KOPT-K1 (cell line): ENCODE measurements at regions not wholly inside any gene's neighbourhood (a gene's known extent, or its start where the extent isn't known, plus 50 kb on each side); places are given as distances from the start of the nearest gene placed in this dataset.

Source experiments
- H3K27ac ChIP-seq: fragments of 200-600 bp; sonication (generic); 2 replicates; pipeline ENCODE4 v1.5.1; 2016; ENCODE audit warnings: antibody characterized with exemption, mild to moderate bottlenecking, low read depth, low read length; ENCODE audit not compliant: poor library complexity, severe bottlenecking
- H3K36me3 ChIP-seq: fragments of 200-600 bp; sonication (generic); 2 replicates; pipeline ENCODE4 v1.5.1; 2017; ENCODE audit warnings: antibody characterized with exemption, mild to moderate bottlenecking, low read length, moderate library complexity; ENCODE audit not compliant: insufficient read depth
- H3K9me3 ChIP-seq: fragments of 200-600 bp; sonication (generic); 2 replicates; pipeline ENCODE4 v1.5.1; 2017; ENCODE audit warnings: antibody characterized with exemption, low read length, mild to moderate bottlenecking; ENCODE audit not compliant: insufficient read depth, poor library complexity, severe bottlenecking

DNA sequence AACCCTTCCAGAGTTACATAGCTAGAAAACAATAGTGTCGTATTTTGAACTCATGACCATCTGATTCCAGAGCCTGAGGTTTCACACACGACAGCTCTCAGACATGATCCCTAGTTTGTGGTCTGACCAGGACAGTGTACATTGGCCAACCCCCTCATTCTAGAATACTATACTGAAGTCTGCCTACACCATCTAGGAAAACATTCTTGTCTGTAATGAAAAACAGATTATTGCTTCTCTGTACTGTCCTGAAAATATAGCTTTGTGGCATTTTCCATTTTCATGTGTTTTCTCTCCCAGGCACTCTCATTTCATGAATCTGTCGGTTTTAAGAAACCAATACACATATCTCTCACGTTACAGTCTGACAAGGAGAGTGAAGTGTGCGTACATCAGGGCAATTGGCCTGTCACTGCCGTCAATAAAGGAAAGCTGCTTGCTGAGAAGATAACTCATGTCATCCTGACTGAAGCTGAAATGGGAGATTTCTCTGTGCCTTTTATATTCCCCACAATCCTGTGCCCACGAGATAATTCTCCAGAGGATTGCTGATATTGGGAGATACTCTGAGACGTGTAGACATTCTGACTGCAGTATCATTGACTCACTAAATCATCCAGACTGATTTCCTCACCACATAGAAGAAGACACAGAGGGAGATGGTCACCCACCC is 585.6 kb downstream of the PLPP3 start:
- H3K27ac ChIP-seq = no peak overlapping the region
- peaks cover 5% of the 10 kb centered on the region for H3K9me3 ChIP-seq
- no peaks in the 10 kb centered on the region for H3K36me3 ChIP-seq

DNA sequence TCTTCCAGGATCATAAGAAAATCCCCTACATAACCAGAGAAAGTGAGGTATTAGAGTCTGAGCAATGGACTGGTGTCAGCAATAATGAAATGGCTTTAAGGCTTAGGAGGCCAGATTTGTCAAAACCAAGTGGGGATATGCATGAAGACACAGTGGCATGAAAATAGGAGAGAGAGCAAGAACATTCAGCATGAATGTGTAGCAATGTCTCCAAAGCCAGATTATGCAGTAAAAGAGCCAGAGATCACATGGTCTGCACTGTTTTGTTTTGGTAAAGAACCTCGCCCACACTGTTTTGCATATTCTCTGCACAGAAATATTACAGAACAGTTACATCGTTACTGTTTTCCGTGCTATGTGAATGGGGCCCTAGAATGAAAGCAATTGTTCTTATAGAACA is 589.4 kb downstream of the PLPP3 start:
- no peaks in the 10 kb centered on the region for H3K36me3 ChIP-seq
- H3K27ac ChIP-seq = no peak overlapping the region
- H3K9me3 ChIP-seq = no peaks in the 10 kb centered on the region

DNA sequence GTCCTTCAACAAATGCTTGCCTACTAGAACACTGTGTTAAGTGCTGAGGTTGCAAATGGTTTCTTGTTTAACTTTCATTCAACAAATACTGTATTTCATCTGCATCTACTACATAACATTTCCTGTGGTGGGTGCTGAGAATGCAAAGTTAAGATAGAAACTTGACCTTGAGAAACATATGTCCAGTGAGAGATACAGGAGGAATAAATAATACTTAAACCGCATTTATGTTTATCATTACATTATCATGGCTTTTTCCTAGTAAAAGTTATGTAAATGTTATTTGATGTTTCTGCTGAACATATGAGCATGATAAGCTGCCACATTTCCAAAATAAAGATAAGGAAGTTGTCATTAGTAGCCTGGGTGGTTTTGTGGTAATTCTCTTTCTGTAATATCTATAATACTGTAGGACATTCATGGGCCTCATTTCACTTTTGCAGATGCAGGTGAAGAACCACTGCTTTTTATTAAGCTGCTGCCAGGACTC is 590.4 kb downstream of the PLPP3 start:
- Histone ChIP-seq H3K27ac (no peak overlapping the region), H3K36me3 (no peaks in the 10 kb centered on the region), H3K9me3 (no peaks in the 10 kb centered on the region)

DNA sequence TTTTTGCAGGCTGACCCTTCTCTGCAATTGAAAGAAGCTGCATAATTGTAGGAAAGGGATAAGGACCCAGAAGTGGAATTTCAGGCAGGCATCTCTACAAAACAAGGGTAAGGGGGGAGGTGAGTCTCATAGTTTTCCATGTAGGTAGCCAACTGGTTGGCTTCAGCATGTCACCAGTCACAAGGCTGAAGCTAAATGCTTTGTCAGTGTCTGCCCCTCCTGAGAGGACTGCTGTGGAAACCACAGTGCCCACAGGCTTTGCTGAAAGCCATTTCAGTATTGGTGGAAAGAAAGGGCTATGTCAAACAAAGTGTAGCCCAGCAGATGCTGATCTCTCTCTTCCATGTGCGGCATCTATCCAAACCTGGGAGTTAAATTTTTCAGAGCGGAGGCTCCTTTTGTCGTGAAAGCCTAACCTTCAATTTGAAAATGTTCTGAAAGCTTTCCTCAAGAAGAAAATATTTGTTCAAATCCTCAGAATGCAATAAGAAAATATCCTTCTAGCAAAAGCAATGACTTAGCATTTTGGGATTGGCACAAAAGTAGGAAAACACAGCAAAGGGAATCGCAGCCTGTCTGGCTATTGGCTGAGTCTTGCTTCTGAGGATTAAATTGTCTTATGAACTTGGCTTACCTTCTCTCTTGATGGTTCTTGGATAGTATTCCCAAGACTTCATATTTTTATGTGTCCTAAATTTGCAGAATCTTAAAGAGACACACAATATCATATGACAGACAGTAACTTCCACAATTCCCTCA is 591.7 kb downstream of the PLPP3 start:
- Histone ChIP-seq H3K36me3 (no peaks in the 10 kb centered on the region), H3K27ac (no peak overlapping the region), H3K9me3 (no peaks in the 10 kb centered on the region)

DNA sequence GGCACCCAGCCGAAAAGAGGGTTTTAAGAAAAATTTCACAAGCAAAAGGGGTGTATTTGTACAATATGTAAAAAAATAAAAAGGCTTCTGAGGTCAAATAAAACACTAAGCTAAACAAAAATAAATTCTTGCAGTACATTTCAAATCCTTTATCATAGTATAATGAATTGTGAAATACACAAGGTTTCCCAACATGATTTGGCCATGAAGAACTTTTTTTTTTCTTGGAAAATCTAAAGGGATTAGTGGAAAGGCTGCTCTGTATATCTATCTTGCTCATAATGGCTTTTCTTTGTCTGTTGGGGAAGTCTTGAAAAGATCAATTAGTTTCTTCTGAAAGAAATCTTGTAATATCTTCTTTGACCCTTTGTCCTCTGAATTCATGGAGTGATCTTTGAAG is 593.4 kb downstream of the PLPP3 start:
- H3K27ac ChIP-seq = no peak overlapping the region
- no peaks in the 10 kb centered on the region for H3K9me3 ChIP-seq
- no peaks in the 10 kb centered on the region for H3K36me3 ChIP-seq

DNA sequence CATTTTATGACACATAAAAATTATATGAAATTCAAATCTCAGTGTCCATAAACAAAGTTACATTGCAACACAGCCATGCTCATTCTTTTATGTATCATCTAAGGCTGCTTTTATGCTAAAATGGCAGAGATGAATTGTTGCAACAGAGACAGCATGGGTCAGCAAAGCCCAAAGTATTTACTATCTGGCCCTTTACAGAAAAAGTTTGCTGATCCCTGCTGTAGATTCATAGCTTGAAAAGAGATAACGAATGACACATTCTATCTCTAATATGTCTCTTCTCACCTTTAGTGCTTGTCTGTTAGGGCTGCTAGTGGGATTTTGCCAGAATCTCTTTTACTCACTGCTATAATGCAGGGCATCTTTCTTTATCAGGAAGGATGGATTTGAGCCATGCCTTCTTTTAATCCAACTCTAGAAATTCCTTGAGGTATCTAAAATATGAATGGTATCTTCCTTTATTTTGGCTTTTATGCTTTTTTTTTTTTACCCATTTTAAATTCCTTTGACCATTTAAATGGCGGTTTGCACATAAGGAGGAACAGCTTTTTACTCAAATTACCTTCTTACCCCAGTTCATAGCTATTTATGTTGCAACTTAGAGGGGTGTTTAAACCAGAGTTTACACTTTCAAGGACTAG is 598.2 kb downstream of the PLPP3 start:
- no peaks in the 10 kb centered on the region for H3K36me3 ChIP-seq
- no peak overlapping the region for H3K27ac ChIP-seq
- H3K9me3 ChIP-seq = no peaks in the 10 kb centered on the region

DNA sequence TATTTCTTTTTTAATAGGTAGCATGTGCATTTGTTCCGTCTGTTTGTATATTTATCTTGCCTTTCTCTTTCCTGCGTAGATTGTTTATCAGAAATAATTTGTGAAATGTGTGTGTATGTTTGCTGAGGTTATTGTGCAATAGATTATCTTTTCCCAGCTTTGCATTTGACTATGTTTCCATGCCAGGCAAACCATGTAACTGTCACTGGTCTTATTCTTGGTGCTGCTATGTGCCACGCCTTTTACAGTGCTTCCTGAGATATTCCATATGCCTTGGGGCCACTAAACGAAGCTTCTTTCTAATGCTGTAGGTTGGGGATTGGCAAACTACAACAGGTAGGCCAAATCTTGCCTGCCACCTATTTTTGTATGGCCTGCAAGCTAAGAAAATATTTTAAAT is 598.8 kb downstream of the PLPP3 start:
- Histone ChIP-seq H3K36me3 (no peaks in the 10 kb centered on the region), H3K9me3 (no peaks in the 10 kb centered on the region), H3K27ac (no peak overlapping the region)

DNA sequence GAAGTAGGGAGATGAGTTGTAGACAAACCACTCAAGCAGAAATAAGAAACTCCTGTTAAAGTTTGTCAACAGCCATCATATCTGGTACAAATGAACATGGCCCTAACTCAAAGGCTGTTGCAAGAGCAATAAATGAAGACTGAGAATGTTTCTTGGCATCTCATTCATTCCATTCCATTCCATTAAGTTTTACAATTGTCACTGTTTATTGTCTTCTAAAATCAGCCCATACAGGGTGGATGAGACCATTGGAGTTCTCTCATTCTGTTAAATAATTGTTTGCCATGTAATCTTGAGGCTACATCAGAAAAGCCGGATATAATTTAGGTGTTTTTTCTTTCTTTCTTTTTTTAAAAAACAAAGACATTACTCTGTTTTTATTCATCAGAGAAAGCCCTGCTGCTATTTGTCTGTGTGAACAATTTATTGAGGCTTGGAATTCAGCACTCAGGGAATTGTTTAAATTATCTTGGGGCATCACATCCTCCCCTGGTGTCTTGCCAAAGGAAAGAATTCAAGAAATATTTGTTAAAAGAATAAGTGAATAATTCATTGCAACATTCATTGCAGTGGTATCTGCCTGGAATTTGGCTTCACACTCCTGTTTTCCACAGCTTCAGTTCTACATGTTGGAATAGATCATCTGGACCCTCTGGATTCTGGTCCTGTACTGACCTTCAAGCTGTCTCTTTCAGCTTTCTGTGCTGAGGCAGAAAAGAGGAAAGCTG is 604.5 kb downstream of the PLPP3 start:
- Histone ChIP-seq H3K9me3 (no peaks in the 10 kb centered on the region), H3K36me3 (no peaks in the 10 kb centered on the region), H3K27ac (no peak overlapping the region)

DNA sequence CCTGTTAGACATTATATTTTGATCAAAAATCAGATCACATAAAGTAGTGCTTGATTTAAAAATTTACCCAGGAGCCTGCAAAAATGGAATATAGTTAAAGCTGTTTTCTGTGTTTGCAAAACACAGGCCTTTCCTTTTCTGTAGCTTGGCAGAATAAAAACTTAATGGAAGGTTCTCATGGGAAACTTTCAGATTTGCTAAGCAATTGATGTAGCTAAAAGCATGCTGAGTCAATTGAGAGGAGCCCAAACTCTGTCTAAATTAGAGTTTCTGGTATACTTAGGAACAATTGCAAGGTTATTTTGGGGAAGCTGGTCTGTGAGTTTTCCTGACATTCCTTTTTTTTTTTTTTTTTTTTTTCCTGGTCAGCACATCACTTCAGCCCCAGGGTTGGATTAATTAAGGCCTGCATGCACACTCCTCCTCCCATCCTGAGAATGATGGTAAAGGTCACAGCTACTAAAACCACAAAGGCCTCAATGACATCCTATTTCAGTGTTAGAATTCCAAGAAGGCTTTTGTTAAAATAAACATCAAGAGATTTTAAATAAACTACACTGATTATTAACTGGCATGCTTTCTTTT is 608.7 kb downstream of the PLPP3 start:
- Histone ChIP-seq H3K36me3 (no peaks in the 10 kb centered on the region), H3K27ac (no peak overlapping the region), H3K9me3 (no peaks in the 10 kb centered on the region)

DNA sequence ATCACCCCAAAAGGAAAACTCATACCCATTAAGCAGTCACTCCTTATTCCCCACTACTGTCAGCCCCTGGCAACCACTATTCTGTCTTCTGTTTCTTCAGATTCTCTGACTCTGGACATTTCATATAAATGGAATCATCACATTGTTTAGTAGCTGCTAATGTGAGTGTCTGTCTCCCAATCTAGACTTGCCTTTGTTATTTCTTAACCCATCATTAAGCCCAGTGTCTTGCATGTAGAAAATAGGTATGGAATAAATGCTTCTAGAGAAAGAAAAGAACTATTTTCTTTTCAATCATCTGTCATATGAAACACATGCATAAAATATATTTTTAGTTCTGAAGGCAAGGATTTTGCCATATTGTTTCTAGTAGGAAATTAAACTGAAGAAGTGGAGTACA is 610.0 kb downstream of the PLPP3 start:
- H3K36me3 ChIP-seq = no peaks in the 10 kb centered on the region
- H3K27ac ChIP-seq = no peak overlapping the region
- no peaks in the 10 kb centered on the region for H3K9me3 ChIP-seq

DNA sequence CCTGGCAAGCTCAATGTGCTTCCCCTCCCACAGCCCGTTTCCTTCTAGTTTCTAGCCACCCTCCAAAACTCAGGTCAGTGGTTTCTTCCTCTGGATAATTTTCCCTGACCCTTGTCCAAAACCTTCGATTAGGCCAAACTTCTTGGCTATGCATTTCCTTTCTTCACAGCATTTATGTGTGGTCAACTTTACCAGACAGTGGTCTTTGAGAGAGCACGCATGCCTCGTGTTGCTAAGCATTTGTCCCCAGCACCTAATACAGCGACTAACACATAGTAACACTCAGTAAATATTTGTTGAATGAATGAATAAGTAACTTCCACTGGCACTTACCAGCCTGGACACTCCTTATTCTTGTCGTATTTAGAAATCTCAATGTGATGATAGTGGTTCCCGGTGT is 610.7 kb downstream of the PLPP3 start:
- H3K36me3 ChIP-seq = no peaks in the 10 kb centered on the region
- no peak overlapping the region for H3K27ac ChIP-seq
- H3K9me3 ChIP-seq = no peaks in the 10 kb centered on the region

DNA sequence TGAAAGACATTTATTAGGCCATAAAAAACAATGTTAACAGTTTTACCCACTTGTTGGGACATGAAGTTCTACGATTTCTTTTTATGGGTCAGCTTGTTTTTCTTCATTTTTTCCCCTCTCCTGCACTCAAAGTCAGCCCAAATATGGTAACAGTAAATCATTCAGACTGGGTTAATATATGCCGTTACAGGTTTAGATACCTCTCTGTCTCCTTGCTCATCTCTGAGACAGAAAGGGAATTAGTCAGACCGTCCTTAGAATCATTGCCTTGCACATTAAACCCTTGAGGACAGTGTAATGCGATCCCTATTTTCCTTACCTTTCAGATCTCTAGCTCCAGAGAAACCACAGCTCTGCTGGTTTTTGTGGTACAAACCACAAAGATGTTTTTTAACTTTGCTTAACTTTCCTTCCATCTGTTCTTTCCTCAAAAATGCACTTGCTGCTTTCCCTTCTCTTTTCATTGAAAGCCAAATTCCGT is 613.3 kb downstream of the PLPP3 start:
- Histone ChIP-seq H3K27ac (no peak overlapping the region), H3K36me3 (no peaks in the 10 kb centered on the region), H3K9me3 (no peaks in the 10 kb centered on the region)

DNA sequence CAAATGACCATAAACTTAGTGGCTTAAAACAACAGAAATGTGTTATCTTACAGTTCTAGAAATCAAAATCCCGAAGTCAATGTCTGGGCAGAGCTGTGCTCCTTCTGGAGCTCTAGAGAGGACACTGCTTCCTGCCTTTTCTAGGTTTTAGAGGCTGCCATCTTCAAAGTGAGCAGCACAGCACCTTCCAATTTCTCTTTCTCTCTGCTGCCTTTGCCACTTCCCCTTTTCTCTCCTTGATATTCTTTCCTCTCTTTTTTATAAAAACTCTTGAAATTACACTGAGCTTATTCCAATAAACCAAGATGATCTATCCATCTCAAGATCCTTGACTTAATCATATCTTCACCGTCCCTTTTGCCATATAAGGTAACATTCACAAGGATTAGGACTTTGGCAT is 616.9 kb downstream of the PLPP3 start:
- no peak overlapping the region for H3K27ac ChIP-seq
- no peaks in the 10 kb centered on the region for H3K36me3 ChIP-seq
- no peaks in the 10 kb centered on the region for H3K9me3 ChIP-seq

DNA sequence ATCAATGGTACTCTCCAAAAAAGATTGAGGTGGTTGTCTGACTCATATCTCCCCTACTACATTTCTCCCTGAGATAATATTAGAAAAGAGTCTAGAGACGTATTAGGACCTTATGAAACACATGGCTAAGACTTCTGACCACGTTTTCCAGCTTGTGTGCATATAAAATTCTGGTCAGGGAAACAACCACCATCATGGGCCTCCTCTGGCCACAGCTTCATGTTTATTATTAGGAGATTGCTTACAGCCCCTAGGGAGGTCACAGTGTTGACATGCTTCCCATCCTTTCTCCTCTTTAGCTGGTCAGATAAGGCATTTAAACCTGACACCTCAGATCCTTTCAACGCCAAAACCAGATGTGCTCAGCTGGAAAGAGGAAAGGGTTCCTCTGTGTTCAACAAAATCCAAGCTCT is 620.2 kb downstream of the PLPP3 start:
- Histone ChIP-seq H3K36me3 (no peaks in the 10 kb centered on the region), H3K9me3 (no peaks in the 10 kb centered on the region), H3K27ac (no peak overlapping the region)

DNA sequence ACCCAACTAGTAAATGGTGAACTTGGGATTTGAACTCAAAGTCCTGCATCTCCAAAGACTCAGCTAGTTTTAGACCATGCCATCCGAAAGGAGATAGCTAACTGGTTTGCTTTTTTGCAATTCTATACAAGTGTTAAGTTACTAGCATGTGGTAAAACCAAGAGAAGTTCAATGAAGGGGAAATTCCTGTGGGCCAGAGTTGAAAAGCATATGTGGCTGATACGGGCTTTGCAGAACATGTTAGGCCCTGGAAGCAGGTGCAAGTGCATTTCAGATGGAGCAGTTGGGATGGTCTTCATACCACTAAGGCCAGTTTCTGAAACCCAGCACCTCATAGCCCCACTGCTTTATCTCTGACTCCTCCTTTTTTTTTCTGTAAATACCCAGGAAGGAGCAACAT is 620.9 kb downstream of the PLPP3 start:
- Histone ChIP-seq H3K27ac (no peak overlapping the region), H3K9me3 (no peaks in the 10 kb centered on the region), H3K36me3 (no peaks in the 10 kb centered on the region)
